Prostate gland (tissue), 2 donors: ENCODE measurements at regions not wholly inside any gene's neighbourhood (a gene's known extent, or its start where the extent isn't known, plus 50 kb on each side); places are given as distances from the start of the nearest gene placed in this dataset.

Experiments used
- POLR2A ChIP-seq: fragments of 450-650 bp; IDR thresholded peaks from one replicate; pipeline ENCODE4 v1.6.1; 2016; ENCODE audit warnings: antibody characterized with exemption, mild to moderate bottlenecking
- POLR2AphosphoS5 ChIP-seq: sonication (generic); formaldehyde crosslinking; IDR thresholded peaks from one replicate; pipeline ENCODE4 v1.6.1; 2017; ENCODE audit warnings: antibody characterized with exemption
- TF ChIP-seq, protein P1 (sequence below), 4 experiments: fragments of 200-600 bp in 2 of 4; fragments of 450-650 bp in 2 of 4; sonication (generic) in 2 of 4; IDR thresholded peaks; 1 replicate in 3 of 4; 2 replicates in 1 of 4; pipeline ENCODE4 v1.5.1; 2016 to 2019; ENCODE audit warnings: antibody characterized with exemption in 4 of 4, mild to moderate bottlenecking in 2 of 4, moderate library complexity in 2 of 4

DNA sequence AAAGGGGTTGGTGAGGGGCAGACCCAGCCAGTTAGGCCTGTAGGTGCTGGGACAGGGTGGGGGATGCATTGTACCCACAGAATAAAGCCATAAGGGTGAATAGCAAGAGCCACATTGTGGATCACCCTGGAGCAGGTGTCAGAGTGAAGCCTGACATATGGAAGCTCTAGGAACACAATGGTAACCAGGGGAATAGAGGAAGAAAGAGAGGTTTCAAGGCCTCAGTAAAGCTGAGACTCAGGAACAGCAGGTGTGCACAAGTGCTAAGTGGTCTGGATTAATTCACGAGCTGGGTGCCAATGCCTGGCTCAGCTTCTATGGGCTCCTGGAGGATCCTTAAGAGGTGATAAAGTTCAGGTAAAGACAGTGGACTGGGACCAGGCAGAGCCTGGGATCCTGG, 323.7 kb upstream of the CTNNB1 start:
- TF ChIP-seq, protein P1, sequence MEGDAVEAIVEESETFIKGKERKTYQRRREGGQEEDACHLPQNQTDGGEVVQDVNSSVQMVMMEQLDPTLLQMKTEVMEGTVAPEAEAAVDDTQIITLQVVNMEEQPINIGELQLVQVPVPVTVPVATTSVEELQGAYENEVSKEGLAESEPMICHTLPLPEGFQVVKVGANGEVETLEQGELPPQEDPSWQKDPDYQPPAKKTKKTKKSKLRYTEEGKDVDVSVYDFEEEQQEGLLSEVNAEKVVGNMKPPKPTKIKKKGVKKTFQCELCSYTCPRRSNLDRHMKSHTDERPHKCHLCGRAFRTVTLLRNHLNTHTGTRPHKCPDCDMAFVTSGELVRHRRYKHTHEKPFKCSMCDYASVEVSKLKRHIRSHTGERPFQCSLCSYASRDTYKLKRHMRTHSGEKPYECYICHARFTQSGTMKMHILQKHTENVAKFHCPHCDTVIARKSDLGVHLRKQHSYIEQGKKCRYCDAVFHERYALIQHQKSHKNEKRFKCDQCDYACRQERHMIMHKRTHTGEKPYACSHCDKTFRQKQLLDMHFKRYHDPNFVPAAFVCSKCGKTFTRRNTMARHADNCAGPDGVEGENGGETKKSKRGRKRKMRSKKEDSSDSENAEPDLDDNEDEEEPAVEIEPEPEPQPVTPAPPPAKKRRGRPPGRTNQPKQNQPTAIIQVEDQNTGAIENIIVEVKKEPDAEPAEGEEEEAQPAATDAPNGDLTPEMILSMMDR (IDR thresholded peaks at IDR 0.05) = no peak
- TF ChIP-seq POLR2A (no peak), POLR2AphosphoS5 (no peak)
